Neural progenitor cell (in vitro differentiated cells): ENCODE measurements at regions not wholly inside any gene's neighbourhood (a gene's known extent, or its start where the extent isn't known, plus 50 kb on each side); places are given as distances from the start of the nearest gene placed in this dataset.

Experiments
- EZH2 ChIP-seq: fragments of 200-600 bp; sonication (generic); IDR thresholded peaks from 2 replicates; pipeline ENCODE4 v1.6.1; 2017; ENCODE audit warnings: antibody characterized with exemption, mild to moderate bottlenecking, moderate library complexity
- TF ChIP-seq, protein P1 (sequence below): fragments of 200-600 bp; sonication (generic); IDR thresholded peaks from 2 replicates; pipeline ENCODE4 v1.5.1; 2017; ENCODE audit warnings: antibody characterized with exemption, mild to moderate bottlenecking

DNA sequence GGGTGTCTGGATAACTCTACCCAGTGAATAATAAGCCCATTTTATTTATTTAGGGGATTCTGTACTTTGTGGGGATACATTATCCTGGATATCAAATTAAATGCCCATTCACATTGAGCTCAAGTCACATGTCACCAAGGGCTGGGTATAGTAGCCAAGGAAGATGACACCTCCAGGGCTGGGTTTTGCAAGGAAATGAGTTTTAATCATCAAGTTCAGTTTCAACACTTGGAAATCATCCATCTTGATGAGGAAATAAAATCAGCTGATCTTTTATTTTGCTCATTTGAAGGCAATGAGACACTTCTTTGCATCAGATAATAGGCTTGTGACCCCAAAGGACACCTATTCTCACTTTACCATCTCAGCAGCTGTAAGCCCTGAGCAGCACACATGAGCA is 80.0 kb upstream of the TNR start:
- TF ChIP-seq, protein P1, sequence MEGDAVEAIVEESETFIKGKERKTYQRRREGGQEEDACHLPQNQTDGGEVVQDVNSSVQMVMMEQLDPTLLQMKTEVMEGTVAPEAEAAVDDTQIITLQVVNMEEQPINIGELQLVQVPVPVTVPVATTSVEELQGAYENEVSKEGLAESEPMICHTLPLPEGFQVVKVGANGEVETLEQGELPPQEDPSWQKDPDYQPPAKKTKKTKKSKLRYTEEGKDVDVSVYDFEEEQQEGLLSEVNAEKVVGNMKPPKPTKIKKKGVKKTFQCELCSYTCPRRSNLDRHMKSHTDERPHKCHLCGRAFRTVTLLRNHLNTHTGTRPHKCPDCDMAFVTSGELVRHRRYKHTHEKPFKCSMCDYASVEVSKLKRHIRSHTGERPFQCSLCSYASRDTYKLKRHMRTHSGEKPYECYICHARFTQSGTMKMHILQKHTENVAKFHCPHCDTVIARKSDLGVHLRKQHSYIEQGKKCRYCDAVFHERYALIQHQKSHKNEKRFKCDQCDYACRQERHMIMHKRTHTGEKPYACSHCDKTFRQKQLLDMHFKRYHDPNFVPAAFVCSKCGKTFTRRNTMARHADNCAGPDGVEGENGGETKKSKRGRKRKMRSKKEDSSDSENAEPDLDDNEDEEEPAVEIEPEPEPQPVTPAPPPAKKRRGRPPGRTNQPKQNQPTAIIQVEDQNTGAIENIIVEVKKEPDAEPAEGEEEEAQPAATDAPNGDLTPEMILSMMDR = no peak
- no peak for TF ChIP-seq EZH2
